HL-60 (cell line): ENCODE measurements at regions not wholly inside any gene's neighbourhood (a gene's known extent, or its start where the extent isn't known, plus 50 kb on each side); places are given as distances from the start of the nearest gene placed in this dataset.

Experiments used
- DNase-seq, 2 experiments: peaks; one replicate each; pipeline ENCODE4 v3.0.0-alpha.2; 2010 to 2020; ENCODE audit warnings: low read depth in 1 of 2, low spot score in 1 of 2
- H3K27ac ChIP-seq: fragments of 250-450 bp; sonication (Bioruptor Pico); replicated peaks from 2 replicates; pipeline ENCODE4 v1.5.1; 2020; ENCODE audit warnings: mild to moderate bottlenecking, moderate library complexity
- H3K27me3 ChIP-seq: fragments of 250-450 bp; sonication (Bioruptor Pico); 2 replicates; pipeline ENCODE4 v1.5.1; 2021; ENCODE audit warnings: mild to moderate bottlenecking, moderate library complexity; ENCODE audit not compliant: insufficient read depth, poor library complexity, severe bottlenecking
- H3K4me3 ChIP-seq: replicated peaks from 2 replicates; pipeline ENCODE4 v1.5.1; 2011; ENCODE audit warnings: mild to moderate bottlenecking, control low read depth, low read length; ENCODE audit not compliant: insufficient read depth
- CTCF ChIP-seq: IDR thresholded peaks from one replicate; pipeline ENCODE4 v1.5.1; 2011; ENCODE audit warnings: low read length, control low read depth, inconsistent platforms; ENCODE audit not compliant: insufficient read depth
- GABPA ChIP-seq: IDR thresholded peaks from 2 replicates; pipeline ENCODE4 v1.6.1; 2012; ENCODE audit warnings: low read depth
- POLR2AphosphoS5 ChIP-seq: IDR thresholded peaks from 2 replicates; pipeline ENCODE4 v1.6.1; 2012; ENCODE audit warnings: low read depth
- REST ChIP-seq: IDR thresholded peaks from 2 replicates; pipeline ENCODE4 v1.6.1; 2012; ENCODE audit warnings: low read depth; ENCODE audit not compliant: insufficient replicate concordance
- SPI1 ChIP-seq: IDR thresholded peaks from 2 replicates; pipeline ENCODE4 v1.6.1; 2012; ENCODE audit warnings: low read depth, mild to moderate bottlenecking, borderline replicate concordance

GRCh38 chr4:110967936-110968335 is 345.1 kb upstream of the PITX2 start:
- TF ChIP-seq REST (no peak), CTCF (no peak), GABPA (no peak), POLR2AphosphoS5 (no peak), SPI1 (no peak)
- no peaks in the 10 kb centered on the region for H3K27me3 ChIP-seq
- no peak overlapping the region for H3K27ac ChIP-seq

GRCh38 chr4:110970642-110971041 is 347.8 kb upstream of the PITX2 start:
- no peak overlapping the region for H3K4me3 ChIP-seq
- peak in 1 of 2 experiments; percentile 73 for DNase-seq
- TF ChIP-seq REST (no peak), GABPA (no peak), CTCF (peak; percentile 63), SPI1 (no peak; the same call in 1 of the 2 replicates)
- no peaks in the 10 kb centered on the region for H3K27me3 ChIP-seq
- no peak overlapping the region for H3K27ac ChIP-seq

More at GRCh38 chr4:110967936-110968335, 345.1 kb upstream of the PITX2 start:
- no peak overlapping the region for H3K4me3 ChIP-seq
- DNase-seq = no peak

- H3K27me3 ChIP-seq = no peaks in the 10 kb centered on the region
- no peak for DNase-seq
- no peak for TF ChIP-seq SPI1
- no peak for TF ChIP-seq POLR2AphosphoS5
- no peak for TF ChIP-seq CTCF
- TF ChIP-seq GABPA = no peak
- TF ChIP-seq REST = no peak
These were observed 352.5 kb upstream of the PITX2 start for GRCh38 chr4:110975338-110975737.

More at GRCh38 chr4:110975338-110975737, 352.5 kb upstream of the PITX2 start:
- Histone ChIP-seq H3K4me3 (no peak overlapping the region), H3K27ac (no peak overlapping the region)
